GM21786 (cell line): ENCODE measurements at regions not wholly inside any gene's neighbourhood (a gene's known extent, or its start where the extent isn't known, plus 50 kb on each side); places are given as distances from the start of the nearest gene placed in this dataset.
"Not testable (repeated sequence)": the region's sequence is repeated elsewhere in the genome, so short reads cannot be mapped to it uniquely, and the experiment has no call there.

ENCODE experiments used
- ATAC-seq: cut with Tn5 transposase; IDR thresholded peaks from one replicate; pipeline ENCODE4 v1.9.1; 2021; ENCODE audit not compliant: unreplicated experiment

DNA sequence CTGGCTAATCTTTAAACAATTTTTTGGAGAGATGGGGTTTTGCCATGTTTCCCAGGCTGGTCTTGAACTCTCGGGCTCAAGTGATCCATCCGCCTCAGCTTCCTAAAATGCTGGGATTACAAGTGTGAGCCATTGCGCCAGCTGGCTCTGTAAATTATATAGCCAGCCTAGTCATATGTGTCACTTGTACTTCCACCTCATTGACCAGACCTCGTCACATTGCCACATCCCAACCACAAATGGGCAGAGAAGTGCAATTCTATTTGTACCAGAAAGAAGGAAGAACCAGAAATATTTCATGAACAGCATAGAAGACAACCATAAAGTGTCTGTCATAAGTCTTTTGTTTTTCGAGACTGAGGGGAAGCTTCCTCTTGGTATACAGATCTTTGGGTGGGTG lies 71.2 kb upstream of the ADRA1D start:
- ATAC-seq, result no peak

DNA sequence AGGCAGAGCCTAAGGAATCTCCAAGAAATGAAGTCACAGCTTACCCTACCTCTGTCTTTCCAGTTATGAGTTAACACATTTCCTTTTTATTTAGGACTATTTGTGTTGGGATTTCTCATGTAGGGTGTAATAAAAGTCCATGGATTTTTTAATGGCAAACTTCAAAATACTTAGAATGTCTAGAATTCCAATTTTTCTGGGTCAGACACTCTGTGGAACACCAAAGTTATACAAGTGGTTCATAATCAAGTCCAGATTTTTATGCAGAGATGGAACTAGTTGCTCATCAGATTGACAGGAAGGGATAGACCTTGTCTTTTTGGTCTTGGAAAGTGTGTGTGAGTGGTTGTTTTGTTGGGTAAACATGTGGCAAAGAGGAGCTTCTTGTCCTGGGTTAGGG lies 69.8 kb upstream of the ADRA1D start:
- ATAC-seq, result no peak

DNA sequence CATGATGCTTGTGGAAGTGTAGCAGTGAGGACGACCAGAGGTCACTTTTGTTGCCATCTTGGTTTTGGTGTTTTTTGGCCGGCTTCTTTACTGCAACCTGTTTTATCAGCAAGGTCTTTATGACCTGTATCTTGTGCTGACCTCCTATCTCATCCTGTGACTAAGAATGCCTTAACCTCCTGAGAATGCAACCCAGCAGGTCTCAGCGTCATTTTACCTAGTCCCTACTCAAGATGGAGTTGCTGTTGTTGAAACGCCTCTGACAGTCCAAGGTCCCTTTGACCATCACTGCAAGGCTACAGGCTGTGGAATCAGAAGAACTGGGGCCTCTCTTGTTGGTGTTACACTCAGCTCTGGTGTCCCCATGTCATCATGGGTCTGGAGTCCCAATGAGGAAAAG lies 61.5 kb upstream of the ADRA1D start:
- not testable (repeated sequence) for ATAC-seq

DNA sequence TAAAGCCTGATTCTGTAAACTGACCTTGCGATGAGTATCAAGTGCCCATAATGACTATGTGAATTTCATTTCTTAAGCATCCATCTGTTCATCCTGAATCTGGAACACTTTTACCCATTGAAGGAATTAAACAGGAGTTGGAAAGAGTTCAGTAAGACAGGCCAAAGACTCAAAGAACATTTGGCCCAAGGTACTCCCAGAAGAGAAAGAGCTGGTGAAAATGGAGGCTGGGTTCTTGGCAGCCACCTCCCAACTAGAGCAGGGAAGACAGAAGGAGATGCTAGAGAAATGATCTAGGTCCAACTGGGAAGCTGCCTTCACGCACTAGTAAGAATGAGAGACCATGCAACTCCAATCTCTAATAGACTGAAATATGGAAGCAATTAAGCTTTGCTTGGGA lies 57.1 kb upstream of the ADRA1D start:
- no peak for ATAC-seq

DNA sequence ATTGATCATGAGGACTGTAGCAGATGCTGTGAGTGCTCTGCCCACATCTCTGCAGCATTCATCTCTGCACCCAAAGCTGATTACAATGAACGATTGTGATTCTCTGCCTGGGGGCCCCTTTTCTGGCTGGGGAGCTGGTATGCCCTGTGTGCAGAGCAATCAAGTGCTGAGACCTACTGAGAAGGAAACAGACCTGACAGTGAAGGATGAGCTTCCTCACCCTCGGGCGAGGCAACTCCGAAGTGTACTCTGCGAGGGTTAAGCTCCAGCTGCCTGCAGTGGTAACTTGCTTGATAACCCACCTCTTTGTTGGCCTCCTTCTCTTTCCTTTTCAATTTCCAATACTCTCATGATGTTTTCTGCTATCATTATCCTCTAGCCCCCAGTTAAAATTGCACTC lies 56.0 kb upstream of the ADRA1D start:
- ATAC-seq, result no peak

DNA sequence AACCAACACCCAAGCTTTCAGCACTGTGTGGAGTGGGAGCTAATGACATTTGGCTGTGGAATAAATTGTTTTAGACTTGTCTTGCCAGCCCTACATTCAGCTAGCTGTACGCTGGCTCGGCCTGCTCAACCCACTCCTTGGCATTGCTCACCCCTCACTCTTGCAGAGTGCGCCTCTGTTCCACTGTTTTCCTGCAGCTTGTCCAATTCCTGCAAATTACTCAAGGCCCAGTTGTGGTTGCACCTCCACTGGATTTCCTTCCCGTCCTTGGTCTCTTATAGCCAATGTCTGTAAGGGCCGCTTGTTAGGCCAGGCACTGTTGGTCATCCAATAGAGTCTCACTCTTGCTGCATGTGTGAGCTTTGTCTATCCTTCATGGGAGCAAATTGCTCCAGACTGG lies 55.5 kb upstream of the ADRA1D start:
- ATAC-seq, result no peak

DNA sequence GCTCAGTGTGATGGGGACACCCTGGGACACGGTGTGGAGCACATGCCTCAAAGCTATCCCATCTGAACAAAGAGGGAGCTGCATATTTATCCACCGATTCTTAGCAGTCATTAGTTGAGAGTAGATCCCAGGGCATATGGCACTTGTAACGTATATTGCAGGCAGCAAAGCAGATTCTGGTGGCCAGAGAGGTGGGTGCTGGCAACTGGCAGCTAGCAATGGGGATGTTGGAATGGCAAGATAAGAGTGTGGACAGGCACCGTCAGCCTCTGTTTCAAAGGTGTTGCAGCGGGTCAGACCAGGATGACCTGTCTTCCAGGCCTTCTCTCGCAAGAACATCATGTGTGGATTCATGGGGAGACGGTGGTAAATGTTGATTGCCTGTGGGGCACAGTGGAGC lies 54.0 kb upstream of the ADRA1D start:
- ATAC-seq, result no peak

DNA sequence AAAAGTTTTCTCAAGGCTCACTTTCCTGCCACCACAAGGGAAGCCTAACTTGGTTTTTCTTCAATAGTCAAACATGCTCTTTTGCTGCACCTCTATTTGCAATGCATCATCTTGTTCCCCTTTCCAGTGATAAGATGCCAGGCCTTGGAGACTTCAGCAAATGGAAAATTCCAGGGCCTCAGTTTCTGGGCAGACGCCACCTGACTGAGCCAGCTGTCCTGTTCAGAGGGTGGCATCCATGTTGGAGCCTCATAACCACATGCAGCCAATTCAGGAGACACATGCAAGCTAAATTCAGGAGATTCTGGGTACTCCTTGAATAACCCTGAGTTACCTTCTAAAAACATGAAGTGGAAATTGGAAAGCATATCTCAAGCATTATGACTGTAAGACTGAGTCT lies 51.8 kb upstream of the ADRA1D start:
- ATAC-seq, result no peak

DNA sequence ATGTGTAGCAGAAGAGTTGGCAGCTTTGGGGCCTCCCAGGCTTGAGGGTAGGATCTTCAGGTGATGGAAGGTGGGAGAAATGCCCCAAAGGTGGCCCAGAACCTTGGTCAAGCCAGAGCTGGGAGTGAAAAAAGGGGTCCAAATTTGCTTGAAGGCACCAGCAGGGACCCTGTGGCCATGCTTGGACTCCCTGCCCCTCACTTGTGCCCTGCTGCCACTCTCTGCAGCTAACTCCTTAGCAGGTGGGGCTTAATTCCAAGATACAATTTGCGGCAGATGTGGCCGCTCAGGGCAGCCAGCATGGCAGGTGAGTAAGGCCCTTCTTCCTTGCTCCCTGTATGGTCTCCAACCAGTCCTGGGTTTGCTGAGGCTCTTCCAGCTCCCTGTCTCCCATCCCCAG lies 51.3 kb upstream of the ADRA1D start:
- no peak for ATAC-seq

DNA sequence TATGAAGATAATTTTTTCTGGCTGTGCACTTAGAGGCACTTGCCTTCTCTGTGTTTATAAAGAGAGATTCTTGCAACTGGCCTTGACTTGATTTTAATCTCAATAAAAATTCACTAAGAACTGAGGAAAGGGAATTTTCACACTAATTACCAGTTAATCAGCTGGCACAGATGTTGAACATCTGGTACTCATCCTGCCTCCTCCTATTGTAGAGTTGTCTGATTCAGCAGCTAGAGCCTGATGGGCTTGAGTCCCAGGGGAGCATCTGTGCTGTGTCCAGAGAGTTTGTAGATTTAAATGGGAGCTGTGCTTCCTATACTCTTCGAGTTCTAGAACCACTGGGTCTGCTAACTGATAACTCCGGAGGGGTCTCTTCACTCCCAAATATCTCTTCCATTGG lies 50.7 kb upstream of the ADRA1D start:
- no peak for ATAC-seq

DNA sequence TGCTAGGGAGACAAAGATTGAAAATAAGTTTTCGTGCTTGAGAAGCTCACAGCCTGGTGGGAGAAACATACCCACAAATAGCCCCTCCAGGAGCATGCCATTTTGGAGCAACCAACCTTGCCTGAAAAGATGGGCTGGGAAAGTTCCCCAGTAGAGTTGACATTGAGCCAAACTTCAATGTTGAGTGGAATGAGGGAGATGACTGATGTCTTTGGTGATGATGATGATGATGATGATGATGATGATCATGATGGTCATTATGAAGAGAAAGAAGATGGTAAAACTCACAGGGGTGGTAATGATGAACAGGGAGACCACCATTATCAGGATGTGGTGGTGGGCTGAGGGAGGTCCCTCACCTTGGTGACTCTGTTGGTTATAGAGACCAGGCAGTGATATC lies 50.1 kb upstream of the ADRA1D start:
- ATAC-seq, result no peak
